ENCODE measurements at regions not wholly inside any gene's neighbourhood (a gene's known extent, or its start where the extent isn't known, plus 50 kb on each side); places are given as distances from the start of the nearest gene placed in this dataset.

- Mint-ChIP-seq H3K27ac (no peak overlapping the region), H3K27me3 (peaks cover 0 to 13% of the 10 kb centered on the region in 2 donors), H3K4me3 (no peak overlapping the region), H3K4me1 (no peaks in the 10 kb centered on the region), H3K9me3 (no peaks in the 10 kb centered on the region), H3K36me3 (no peaks in the 10 kb centered on the region)
- H3K36me3 ChIP-seq (ENCODE audit: control insufficient read depth in 2 of 2, extremely low read depth in 1 of 2, insufficient read depth in 1 of 2, low read length in 1 of 2) = no peaks in the 10 kb centered on the region
- H3K27me3 ChIP-seq (replicated peaks in 1 of 2; ENCODE audit: control insufficient read depth in 2 of 2, extremely low read depth in 1 of 2, insufficient read depth in 2 of 2, low read length in 1 of 2) = peaks cover 0 to 10% of the 10 kb centered on the region in 2 experiments
- no peak overlapping the region for H3K4me3 ChIP-seq (ENCODE audit: control insufficient read depth in 1 of 2, extremely low read depth in 1 of 2, low read length in 1 of 2)
- no peaks in the 10 kb centered on the region for H3K9me3 ChIP-seq
- no peaks in the 10 kb centered on the region for H3K4me1 ChIP-seq (ENCODE audit: control insufficient read depth in 1 of 2, extremely low read depth in 1 of 2, insufficient read depth in 2 of 2, low read length in 2 of 2)
- ChIA-PET POLR2A (no interaction called here), CTCF (interaction anchor here in 1 of 2 donors (0.6 kb wide), 1 partner anchor 56 kb away, joined by 3 read pairs; no protein-coding TSS in a partner anchor)
- ATAC-seq (replicated peaks in 1 of 4) (peak in 1 of 4 experiments; percentile 12), DNase-seq (no peak)
- H3K27ac ChIP-seq (ENCODE audit: low read length) = no peak overlapping the region
- 86% methylated on average over 25 of the region's 26 CpGs for WGBS (ENCODE audit: insufficient coverage)
These were observed 207.0 kb upstream of the SALL3 start for GRCh38 chr18:78772360-78773302.

- no peaks in the 10 kb centered on the region for H3K4me1 ChIP-seq (ENCODE audit: control insufficient read depth in 1 of 2, extremely low read depth in 1 of 2, insufficient read depth in 2 of 2, low read length in 2 of 2)
- H3K9me3 ChIP-seq = no peaks in the 10 kb centered on the region
- H3K36me3 ChIP-seq (ENCODE audit: control insufficient read depth in 2 of 2, extremely low read depth in 1 of 2, insufficient read depth in 1 of 2, low read length in 1 of 2) = no peaks in the 10 kb centered on the region
- Mint-ChIP-seq H3K27me3 (peaks cover 0 to 13% of the 10 kb centered on the region in 2 donors), H3K27ac (no peak overlapping the region), H3K9me3 (no peaks in the 10 kb centered on the region), H3K4me3 (no peak overlapping the region), H3K4me1 (no peaks in the 10 kb centered on the region), H3K36me3 (no peaks in the 10 kb centered on the region)
- 52% methylated on average over 5 of the region's 7 CpGs for WGBS (ENCODE audit: insufficient coverage)
- ChIA-PET CTCF (interaction anchor here in 1 of 2 donors (0.6 kb wide), 1 partner anchor 55 kb away, joined by 3 read pairs; no protein-coding TSS in a partner anchor), POLR2A (no interaction called here)
- ATAC-seq (replicated peaks in 1 of 4) = no peak
- no peak overlapping the region for H3K27ac ChIP-seq (ENCODE audit: low read length)
- peaks cover 0 to 6% of the 10 kb centered on the region in 2 experiments for H3K27me3 ChIP-seq (replicated peaks in 1 of 2; ENCODE audit: control insufficient read depth in 2 of 2, extremely low read depth in 1 of 2, insufficient read depth in 2 of 2, low read length in 1 of 2)
- no peak overlapping the region for H3K4me3 ChIP-seq (ENCODE audit: control insufficient read depth in 1 of 2, extremely low read depth in 1 of 2, low read length in 1 of 2)
- DNase-seq = no peak
These were observed 206.3 kb upstream of the SALL3 start for GRCh38 chr18:78773303-78773755.

- Mint-ChIP-seq H3K4me1 (no peaks in the 10 kb centered on the region), H3K27me3 (peaks cover 0 to 11% of the 10 kb centered on the region in 2 donors), H3K27ac (no peak overlapping the region), H3K4me3 (no peak overlapping the region), H3K36me3 (no peaks in the 10 kb centered on the region), H3K9me3 (no peaks in the 10 kb centered on the region)
- Histone ChIP-seq H3K4me3 (ENCODE audit: control insufficient read depth in 1 of 2, extremely low read depth in 1 of 2, low read length in 1 of 2) (no peak overlapping the region), H3K27me3 (replicated peaks in 1 of 2; ENCODE audit: control insufficient read depth in 2 of 2, extremely low read depth in 1 of 2, insufficient read depth in 2 of 2, low read length in 1 of 2) (peaks cover 0 to 6% of the 10 kb centered on the region in 2 experiments), H3K36me3 (ENCODE audit: control insufficient read depth in 2 of 2, extremely low read depth in 1 of 2, insufficient read depth in 1 of 2, low read length in 1 of 2) (no peaks in the 10 kb centered on the region), H3K9me3 (no peaks in the 10 kb centered on the region), H3K27ac (ENCODE audit: low read length) (no peak overlapping the region), H3K4me1 (ENCODE audit: control insufficient read depth in 1 of 2, extremely low read depth in 1 of 2, insufficient read depth in 2 of 2, low read length in 2 of 2) (no peaks in the 10 kb centered on the region)
- DNase-seq = no peak
- ChIA-PET POLR2A (no interaction called here), CTCF (no interaction called here)
- no CpG with 5 or more reads among the region's 9 CpGs for WGBS (ENCODE audit: insufficient coverage)
- ATAC-seq (replicated peaks in 1 of 4) = no peak
These were observed 205.8 kb upstream of the SALL3 start for GRCh38 chr18:78773819-78774218.

- ChIA-PET POLR2A (no interaction called here), CTCF (no interaction called here)
- ATAC-seq (replicated peaks in 1 of 4) (no peak), DNase-seq (peak in 1 of 35 experiments; percentile 10)
- Mint-ChIP-seq H3K27ac (no peak overlapping the region), H3K36me3 (no peaks in the 10 kb centered on the region), H3K27me3 (peaks cover 0 to 8% of the 10 kb centered on the region in 2 donors), H3K4me1 (no peaks in the 10 kb centered on the region), H3K4me3 (no peak overlapping the region), H3K9me3 (no peaks in the 10 kb centered on the region)
- no peaks in the 10 kb centered on the region for H3K9me3 ChIP-seq
- H3K27ac ChIP-seq (ENCODE audit: low read length) = no peak overlapping the region
- WGBS (ENCODE audit: insufficient coverage) = 85% methylated on average over 17 of the region's 22 CpGs
- no peaks in the 10 kb centered on the region for H3K36me3 ChIP-seq (ENCODE audit: control insufficient read depth in 2 of 2, extremely low read depth in 1 of 2, insufficient read depth in 1 of 2, low read length in 1 of 2)
- H3K4me1 ChIP-seq (ENCODE audit: control insufficient read depth in 1 of 2, extremely low read depth in 1 of 2, insufficient read depth in 2 of 2, low read length in 2 of 2) = no peaks in the 10 kb centered on the region
- peaks cover 0 to 6% of the 10 kb centered on the region in 2 experiments for H3K27me3 ChIP-seq (replicated peaks in 1 of 2; ENCODE audit: control insufficient read depth in 2 of 2, extremely low read depth in 1 of 2, insufficient read depth in 2 of 2, low read length in 1 of 2)
- no peak overlapping the region for H3K4me3 ChIP-seq (ENCODE audit: control insufficient read depth in 1 of 2, extremely low read depth in 1 of 2, low read length in 1 of 2)
These were observed 204.9 kb upstream of the SALL3 start for GRCh38 chr18:78774741-78775141.

GRCh38 chr18:78776151-78776550 is 203.5 kb upstream of the SALL3 start:
- DNase-seq (peak in 1 of 35 experiments; percentile 12), ATAC-seq (replicated peaks in 1 of 4) (no peak)
- H3K27me3 Mint-ChIP-seq = peaks cover 0 to 4% of the 10 kb centered on the region in 2 donors
- CTCF ChIA-PET = no interaction called here
- WGBS (ENCODE audit: insufficient coverage) = no CpG with 5 or more reads among the region's 5 CpGs
- H3K36me3 ChIP-seq (ENCODE audit: control insufficient read depth in 2 of 2, extremely low read depth in 1 of 2, insufficient read depth in 1 of 2, low read length in 1 of 2) = no peaks in the 10 kb centered on the region
- peaks cover 0 to 6% of the 10 kb centered on the region in 2 experiments for H3K27me3 ChIP-seq (replicated peaks in 1 of 2; ENCODE audit: control insufficient read depth in 2 of 2, extremely low read depth in 1 of 2, insufficient read depth in 2 of 2, low read length in 1 of 2)
- no peaks in the 10 kb centered on the region for H3K9me3 Mint-ChIP-seq
- POLR2A ChIA-PET = no interaction called here
- no peak overlapping the region for H3K4me3 Mint-ChIP-seq
- H3K27ac Mint-ChIP-seq = no peak overlapping the region
- no peaks in the 10 kb centered on the region for H3K9me3 ChIP-seq
- H3K4me3 ChIP-seq (ENCODE audit: control insufficient read depth in 1 of 2, extremely low read depth in 1 of 2, low read length in 1 of 2) = no peak overlapping the region
- no peaks in the 10 kb centered on the region for H3K4me1 Mint-ChIP-seq
- no peaks in the 10 kb centered on the region for H3K4me1 ChIP-seq (ENCODE audit: control insufficient read depth in 1 of 2, extremely low read depth in 1 of 2, insufficient read depth in 2 of 2, low read length in 2 of 2)
- H3K36me3 Mint-ChIP-seq = no peaks in the 10 kb centered on the region
- H3K27ac ChIP-seq (ENCODE audit: low read length) = no peak overlapping the region

- no peak overlapping the region for H3K4me3 ChIP-seq (ENCODE audit: control insufficient read depth in 1 of 2, extremely low read depth in 1 of 2, low read length in 1 of 2)
- Mint-ChIP-seq H3K4me3 (no peak overlapping the region), H3K4me1 (no peaks in the 10 kb centered on the region), H3K27me3 (peaks cover 0 to 3% of the 10 kb centered on the region in 2 donors), H3K36me3 (no peaks in the 10 kb centered on the region), H3K9me3 (no peaks in the 10 kb centered on the region), H3K27ac (no peak overlapping the region)
- CTCF ChIA-PET = no interaction called here
- no peaks in the 10 kb centered on the region for H3K4me1 ChIP-seq (ENCODE audit: control insufficient read depth in 1 of 2, extremely low read depth in 1 of 2, insufficient read depth in 2 of 2, low read length in 2 of 2)
- no peak overlapping the region for H3K27ac ChIP-seq (ENCODE audit: low read length)
- peaks cover 0 to 6% of the 10 kb centered on the region in 2 experiments for H3K27me3 ChIP-seq (replicated peaks in 1 of 2; ENCODE audit: control insufficient read depth in 2 of 2, extremely low read depth in 1 of 2, insufficient read depth in 2 of 2, low read length in 1 of 2)
- H3K9me3 ChIP-seq = no peaks in the 10 kb centered on the region
- POLR2A ChIA-PET = no interaction called here
- H3K36me3 ChIP-seq (ENCODE audit: control insufficient read depth in 2 of 2, extremely low read depth in 1 of 2, insufficient read depth in 1 of 2, low read length in 1 of 2) = no peaks in the 10 kb centered on the region
- WGBS (ENCODE audit: insufficient coverage) = 85% methylated on average over 10 of the region's 17 CpGs
- DNase-seq (peak in 1 of 35 experiments; percentile 5), ATAC-seq (replicated peaks in 1 of 4) (no peak)
These were observed 202.8 kb upstream of the SALL3 start for GRCh38 chr18:78776706-78777285.
